Left ventricle myocardium inferior (tissue), 1 donor: ENCODE measurements at regions not wholly inside any gene's neighbourhood (a gene's known extent, or its start where the extent isn't known, plus 50 kb on each side); places are given as distances from the start of the nearest gene placed in this dataset.

Experiments
- DNase-seq: peaks from one replicate; pipeline ENCODE4 v3.0.0-alpha.2; 2020
- H3K27ac ChIP-seq: fragments of 200-600 bp; replicated peaks from 2 replicates; pipeline ENCODE4 v1.8.0; 2021
- H3K27me3 ChIP-seq: fragments of 200-600 bp; 2 replicates; pipeline ENCODE4 v1.8.0; 2021; ENCODE audit warnings: low read depth
- H3K36me3 ChIP-seq: fragments of 200-600 bp; 2 replicates; pipeline ENCODE4 v1.8.0; 2021
- H3K4me1 ChIP-seq: fragments of 200-600 bp; 2 replicates; pipeline ENCODE4 v1.8.0; 2021
- H3K4me3 ChIP-seq: fragments of 200-600 bp; 2 replicates; pipeline ENCODE4 v1.8.0; 2021; ENCODE audit warnings: mild to moderate bottlenecking, moderate library complexity
- H3K9me3 ChIP-seq: fragments of 200-600 bp; replicated peaks from 2 replicates; pipeline ENCODE4 v1.8.0; 2021
- intact Hi-C: fragments of 100-400 bp; cut with micrococcal nuclease; formaldehyde crosslinking; loops from one replicate; pipeline ENCODE4 v1.11.0; 2022
- TF ChIP-seq, protein P1 (sequence below): fragments of 200-600 bp; IDR thresholded peaks from 2 replicates; pipeline ENCODE4 v1.8.0; 2021; ENCODE audit warnings: antibody characterized with exemption, mild to moderate bottlenecking, borderline replicate concordance
- donor health status: DM: no; HTN: yes; CAD: no; lungs with severe emphysema.

DNA sequence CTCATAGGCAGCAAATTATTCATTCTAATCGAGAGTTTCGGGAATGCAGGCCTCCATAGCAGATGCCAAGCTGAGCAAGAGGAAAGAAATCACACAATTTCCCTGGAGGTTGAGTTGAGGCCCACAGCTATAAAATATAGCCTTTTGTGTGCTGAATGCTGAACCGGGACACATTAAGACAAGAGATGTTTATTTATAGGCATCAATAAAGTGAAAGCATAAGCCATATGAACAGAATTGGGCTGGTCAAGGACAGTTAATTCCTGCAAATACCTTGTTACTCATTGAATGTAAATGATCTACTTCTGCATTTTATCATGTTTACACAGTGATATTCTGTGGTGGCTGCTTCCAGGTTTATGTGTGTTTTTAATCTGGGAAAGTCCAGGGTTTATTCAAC is 461.7 kb downstream of the KLF12 start:
- TF ChIP-seq, protein P1, sequence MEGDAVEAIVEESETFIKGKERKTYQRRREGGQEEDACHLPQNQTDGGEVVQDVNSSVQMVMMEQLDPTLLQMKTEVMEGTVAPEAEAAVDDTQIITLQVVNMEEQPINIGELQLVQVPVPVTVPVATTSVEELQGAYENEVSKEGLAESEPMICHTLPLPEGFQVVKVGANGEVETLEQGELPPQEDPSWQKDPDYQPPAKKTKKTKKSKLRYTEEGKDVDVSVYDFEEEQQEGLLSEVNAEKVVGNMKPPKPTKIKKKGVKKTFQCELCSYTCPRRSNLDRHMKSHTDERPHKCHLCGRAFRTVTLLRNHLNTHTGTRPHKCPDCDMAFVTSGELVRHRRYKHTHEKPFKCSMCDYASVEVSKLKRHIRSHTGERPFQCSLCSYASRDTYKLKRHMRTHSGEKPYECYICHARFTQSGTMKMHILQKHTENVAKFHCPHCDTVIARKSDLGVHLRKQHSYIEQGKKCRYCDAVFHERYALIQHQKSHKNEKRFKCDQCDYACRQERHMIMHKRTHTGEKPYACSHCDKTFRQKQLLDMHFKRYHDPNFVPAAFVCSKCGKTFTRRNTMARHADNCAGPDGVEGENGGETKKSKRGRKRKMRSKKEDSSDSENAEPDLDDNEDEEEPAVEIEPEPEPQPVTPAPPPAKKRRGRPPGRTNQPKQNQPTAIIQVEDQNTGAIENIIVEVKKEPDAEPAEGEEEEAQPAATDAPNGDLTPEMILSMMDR, result no peak
- DNase-seq, result no peak
- H3K4me1 ChIP-seq, result peaks cover 16% of the 10 kb centered on the region
- no peak overlapping the region for H3K27ac ChIP-seq
- H3K36me3 ChIP-seq, result no peaks in the 10 kb centered on the region
- no peaks in the 10 kb centered on the region for H3K9me3 ChIP-seq
- H3K27me3 ChIP-seq, result no peaks in the 10 kb centered on the region
- intact Hi-C loops, result no loop called here
- H3K4me3 ChIP-seq, result no peak overlapping the region

DNA sequence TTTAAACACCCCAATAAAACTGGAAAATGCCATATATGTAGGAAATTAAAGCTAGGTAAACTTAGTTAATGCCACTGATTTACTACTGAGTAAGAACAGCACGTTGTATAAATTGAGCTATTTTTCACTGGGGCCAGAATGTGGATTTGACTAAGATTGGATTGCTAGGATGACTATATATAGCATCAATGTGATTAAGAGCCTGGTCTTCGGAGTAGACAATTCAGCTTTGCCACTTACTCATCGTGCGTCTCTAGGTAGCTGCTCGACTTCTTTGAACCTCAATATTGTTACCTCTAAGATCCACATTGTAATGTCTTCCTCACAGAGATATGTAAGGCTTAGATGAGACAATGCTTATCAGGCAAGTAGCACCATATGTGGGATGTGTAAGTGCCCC is 462.5 kb downstream of the KLF12 start:
- Histone ChIP-seq H3K4me3 (no peak overlapping the region), H3K4me1 (peaks cover 12% of the 10 kb centered on the region), H3K27me3 (no peaks in the 10 kb centered on the region), H3K36me3 (no peaks in the 10 kb centered on the region), H3K9me3 (no peaks in the 10 kb centered on the region), H3K27ac (no peak overlapping the region)
- DNase-seq, result no peak
- intact Hi-C loops, result no loop called here
- TF ChIP-seq, protein P1, result no peak

DNA sequence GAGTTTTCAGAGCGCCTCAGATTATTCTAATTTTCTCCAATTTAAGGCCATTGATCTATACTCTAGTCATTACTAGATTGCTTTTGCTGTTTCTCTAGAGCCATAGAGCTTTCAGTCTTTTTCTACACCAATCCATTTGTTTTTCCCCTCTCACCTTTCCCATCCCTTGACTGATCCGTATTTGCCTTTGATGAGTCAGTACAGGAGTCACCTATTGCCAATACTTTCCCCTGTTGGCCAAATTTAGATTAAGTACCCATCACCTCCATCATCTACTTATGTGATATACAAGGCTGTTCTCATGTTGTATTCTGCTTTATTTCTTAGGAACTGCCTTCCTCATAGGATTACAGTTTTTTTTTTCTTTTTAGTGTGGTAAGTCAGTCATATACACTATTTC is 463.2 kb downstream of the KLF12 start:
- Histone ChIP-seq H3K9me3 (no peaks in the 10 kb centered on the region), H3K27ac (no peak overlapping the region), H3K4me3 (no peak overlapping the region), H3K4me1 (peaks cover 12% of the 10 kb centered on the region), H3K27me3 (no peaks in the 10 kb centered on the region), H3K36me3 (no peaks in the 10 kb centered on the region)
- no peak for DNase-seq
- TF ChIP-seq, protein P1, result no peak
- intact Hi-C loops, result no loop called here

DNA sequence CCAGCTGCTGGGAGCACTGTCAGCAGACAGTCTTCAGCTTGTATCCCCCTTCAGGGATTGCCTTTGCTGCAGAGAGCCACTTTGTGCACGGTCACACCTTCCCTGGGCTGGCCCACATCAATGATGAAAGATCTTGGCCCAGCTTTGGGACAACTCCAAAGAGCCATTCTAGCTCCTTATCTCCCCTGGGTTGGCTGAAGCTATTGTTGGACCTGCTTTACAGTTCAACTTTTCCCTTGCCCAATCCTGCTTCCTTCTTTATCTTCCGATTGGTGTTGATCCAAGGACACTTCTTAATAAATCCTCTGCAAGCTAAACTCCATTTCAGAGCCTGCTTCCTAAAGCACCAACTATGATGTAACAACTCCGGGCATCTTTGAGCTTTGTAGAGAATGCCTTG is 466.4 kb downstream of the KLF12 start:
- Histone ChIP-seq H3K36me3 (no peaks in the 10 kb centered on the region), H3K9me3 (no peaks in the 10 kb centered on the region), H3K27ac (no peak overlapping the region), H3K4me3 (no peak overlapping the region), H3K27me3 (no peaks in the 10 kb centered on the region), H3K4me1 (peaks cover 12% of the 10 kb centered on the region)
- DNase-seq, result no peak
- TF ChIP-seq, protein P1, result no peak
- intact Hi-C loops, result no loop called here

DNA sequence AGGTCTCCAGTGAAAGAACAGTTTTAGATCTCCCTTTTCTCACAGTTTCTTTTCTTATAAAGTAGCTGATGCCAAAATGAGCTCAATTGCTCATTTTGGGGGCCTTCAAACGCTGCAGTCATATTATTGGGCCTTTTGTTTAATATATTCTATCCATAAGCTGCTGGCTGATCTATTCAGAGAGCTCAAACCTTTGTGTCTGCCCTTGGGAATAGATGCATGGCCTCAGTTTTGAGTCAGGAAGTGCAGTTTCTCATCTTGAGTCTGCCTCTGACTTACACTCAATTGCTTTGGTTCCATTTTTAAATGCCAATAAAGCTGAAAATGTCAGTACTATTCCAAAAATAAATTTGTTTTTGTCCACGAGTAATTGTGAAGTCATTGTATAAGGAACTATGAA is 468.9 kb downstream of the KLF12 start:
- DNase-seq, result no peak
- intact Hi-C loops, result no loop called here
- Histone ChIP-seq H3K36me3 (no peaks in the 10 kb centered on the region), H3K9me3 (no peaks in the 10 kb centered on the region), H3K27me3 (no peaks in the 10 kb centered on the region), H3K4me3 (no peak overlapping the region), H3K27ac (no peak overlapping the region), H3K4me1 (peaks cover 17% of the 10 kb centered on the region)
- TF ChIP-seq, protein P1, result no peak

DNA sequence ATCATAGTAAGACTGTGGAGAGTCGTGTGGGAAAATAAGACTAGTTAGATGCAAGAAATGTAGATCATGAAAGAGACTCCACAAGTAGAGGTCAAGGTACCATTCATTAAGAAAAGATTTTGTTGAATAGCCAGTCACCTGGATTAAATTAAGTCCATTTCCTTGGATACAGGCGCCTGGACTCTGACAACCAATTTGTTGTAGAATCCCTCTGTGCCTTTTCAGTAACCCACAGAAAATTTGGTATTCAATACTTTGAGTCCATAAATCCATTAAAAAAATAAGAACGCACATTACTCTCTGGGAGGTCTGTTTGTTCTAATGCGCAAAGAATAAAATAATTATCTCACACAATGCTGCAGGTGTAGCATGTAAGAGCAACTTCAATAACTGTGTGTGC is 469.4 kb downstream of the KLF12 start:
- intact Hi-C loops, result no loop called here
- TF ChIP-seq, protein P1, result no peak

More for the DNA sequence above, 469.4 kb downstream of the KLF12 start:
- Histone ChIP-seq H3K4me3 (no peak overlapping the region), H3K27me3 (no peaks in the 10 kb centered on the region), H3K4me1 (peaks cover 17% of the 10 kb centered on the region), H3K9me3 (no peaks in the 10 kb centered on the region), H3K36me3 (no peaks in the 10 kb centered on the region), H3K27ac (no peak overlapping the region)
- DNase-seq, result no peak
